CD4-positive, alpha-beta T cell treated with Interleukin-6 at 100 ng/mL for 8 hours (primary cell): ENCODE measurements at regions not wholly inside any gene's neighbourhood (a gene's known extent, or its start where the extent isn't known, plus 50 kb on each side); places are given as distances from the start of the nearest gene placed in this dataset.
"Not testable (repeated sequence)": the region's sequence is repeated elsewhere in the genome, so short reads cannot be mapped to it uniquely, and the experiment has no call there.

Experiments
- DNase-seq: peaks from one replicate; pipeline ENCODE4 v3.0.0-alpha.2; 2020; ENCODE audit warnings: mixed read lengths, low spot score

- DNase-seq, result no peak
These were observed 1007.9 kb upstream of the CITED2 start for GRCh38 chr6:140382355-140382754.

- DNase-seq, result no peak
These were observed 1006.2 kb upstream of the CITED2 start for GRCh38 chr6:140380427-140381218.

- no peak for DNase-seq
These were observed 1005.5 kb upstream of the CITED2 start for GRCh38 chr6:140379919-140380318.

GRCh38 chr6:140376209-140376608 lies 1001.8 kb upstream of the CITED2 start:
- no peak for DNase-seq

GRCh38 chr6:140373728-140374127 lies 999.3 kb upstream of the CITED2 start:
- DNase-seq, result not testable (repeated sequence)

GRCh38 chr6:140372064-140372463 lies 997.6 kb upstream of the CITED2 start:
- DNase-seq, result no peak

GRCh38 chr6:140370976-140371870 lies 996.8 kb upstream of the CITED2 start:
- DNase-seq, result no peak

- DNase-seq, result no peak
These were observed 996.0 kb upstream of the CITED2 start for GRCh38 chr6:140370441-140370840.

- DNase-seq, result no peak
These were observed 992.5 kb upstream of the CITED2 start for GRCh38 chr6:140366991-140367390.

GRCh38 chr6:140364916-140365315 lies 990.5 kb upstream of the CITED2 start:
- no peak for DNase-seq

GRCh38 chr6:140360651-140361050 lies 986.2 kb upstream of the CITED2 start:
- DNase-seq, result no peak

GRCh38 chr6:140355476-140355875 lies 981.0 kb upstream of the CITED2 start:
- DNase-seq, result no peak

GRCh38 chr6:140354296-140354695 lies 979.8 kb upstream of the CITED2 start:
- DNase-seq, result no peak

GRCh38 chr6:140353536-140353935 lies 979.1 kb upstream of the CITED2 start:
- no peak for DNase-seq

GRCh38 chr6:140346428-140346827 lies 972.0 kb upstream of the CITED2 start:
- no peak for DNase-seq

GRCh38 chr6:140345935-140346334 lies 971.5 kb upstream of the CITED2 start:
- no peak for DNase-seq

- DNase-seq, result no peak
These were observed 969.9 kb upstream of the CITED2 start for GRCh38 chr6:140344142-140344913.

GRCh38 chr6:140343128-140343527 lies 968.7 kb upstream of the CITED2 start:
- DNase-seq, result no peak

GRCh38 chr6:140341272-140341671 lies 966.8 kb upstream of the CITED2 start:
- DNase-seq, result no peak

GRCh38 chr6:140340795-140341194 lies 966.3 kb upstream of the CITED2 start:
- DNase-seq, result no peak

- DNase-seq, result not testable (repeated sequence)
These were observed 964.6 kb upstream of the CITED2 start for GRCh38 chr6:140339084-140339483.

- DNase-seq, result no peak
These were observed 947.4 kb upstream of the CITED2 start for GRCh38 chr6:140321891-140322290.
